SKM-1 (cell line): ENCODE measurements at regions not wholly inside any gene's neighbourhood (a gene's known extent, or its start where the extent isn't known, plus 50 kb on each side); places are given as distances from the start of the nearest gene placed in this dataset.

Experiments
- DNase-seq: peaks from one replicate; lab custom pipeline; 2025; ENCODE audit not compliant: unreplicated experiment; lab: John Stamatoyannopoulos, UW

DNA sequence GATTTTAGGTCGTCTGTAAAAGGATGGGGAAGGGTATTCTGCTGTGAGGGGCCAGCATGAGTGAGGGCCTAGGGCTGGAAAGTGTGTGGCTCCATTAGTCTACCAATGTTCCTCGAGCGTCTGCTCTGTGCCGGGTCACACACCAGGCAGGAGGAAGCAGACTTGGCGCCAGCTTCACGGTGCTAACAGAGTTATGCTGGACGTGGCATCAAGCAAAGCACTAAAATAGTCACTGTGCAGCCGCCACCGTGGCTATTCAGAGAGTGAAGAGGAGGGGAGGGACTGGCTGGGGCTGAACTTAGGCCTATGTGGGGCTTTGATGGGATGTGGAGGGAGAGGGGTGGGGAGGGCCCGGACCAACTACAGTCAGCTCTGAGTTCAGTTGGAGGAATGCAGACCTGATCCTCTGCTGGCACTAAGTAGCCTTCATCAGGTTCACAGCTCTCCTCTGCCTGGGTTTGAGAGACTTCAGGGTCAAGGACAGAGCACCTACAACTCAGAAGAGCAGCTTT is 83.9 kb upstream of the MSX1 start:
- DNase-seq, result no peak

DNA sequence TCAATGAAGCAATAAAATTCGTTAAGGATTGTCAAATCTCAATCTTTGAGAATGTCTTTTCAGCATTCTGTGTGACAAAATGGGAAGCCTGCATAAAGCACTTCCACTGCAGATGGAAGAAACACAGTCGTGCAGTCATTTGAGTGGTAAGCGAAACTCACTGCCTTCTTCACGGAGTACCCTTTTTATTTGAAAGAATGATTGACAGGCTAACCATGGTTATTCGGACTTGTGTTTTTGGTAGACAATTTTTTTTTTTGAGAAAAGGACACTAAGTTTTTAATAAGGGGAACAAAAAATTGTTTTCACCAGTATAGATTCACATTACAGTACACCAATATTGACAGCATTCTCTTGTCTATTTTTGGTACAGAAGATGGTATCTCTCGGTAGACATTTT is 86.9 kb upstream of the MSX1 start:
- DNase-seq, result no peak

DNA sequence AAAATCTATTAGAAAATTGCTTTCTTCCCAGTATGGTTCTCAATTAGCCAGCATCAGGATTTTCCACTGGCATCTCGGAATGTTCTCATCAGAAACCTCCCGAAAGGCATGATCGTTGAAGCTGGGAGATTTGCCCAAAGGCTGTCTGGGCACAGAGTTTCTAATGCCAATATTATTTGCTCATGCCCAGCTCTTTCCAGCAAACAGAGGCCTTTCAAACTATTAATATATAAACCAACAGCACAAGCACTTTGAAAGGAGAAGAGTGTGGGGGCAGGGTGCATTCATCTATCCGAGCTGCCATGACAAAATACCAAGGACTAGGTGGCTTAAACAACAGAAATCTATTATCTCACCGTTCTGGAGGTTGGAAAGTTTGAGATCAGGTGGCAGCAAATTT is 88.3 kb upstream of the MSX1 start:
- no peak for DNase-seq

DNA sequence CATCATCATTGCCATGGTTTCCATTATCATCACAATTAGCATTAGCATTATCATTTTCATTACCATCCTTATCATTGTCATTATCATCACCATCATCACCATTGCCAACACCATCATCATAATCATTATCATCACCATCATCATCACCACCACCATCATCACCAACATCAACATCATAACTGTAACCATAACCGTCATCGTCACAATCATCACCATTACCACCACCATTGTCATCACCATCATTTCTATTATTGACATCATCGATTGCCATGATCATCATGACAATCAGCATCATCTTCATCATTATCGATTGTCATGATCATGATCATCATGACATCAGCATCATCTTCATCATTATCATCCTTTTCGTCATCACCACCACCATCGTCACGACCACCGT is 88.9 kb upstream of the MSX1 start:
- no peak for DNase-seq

GRCh38 chr4:4766564-4766963 is 92.9 kb upstream of the MSX1 start:
- DNase-seq, result no peak

DNA sequence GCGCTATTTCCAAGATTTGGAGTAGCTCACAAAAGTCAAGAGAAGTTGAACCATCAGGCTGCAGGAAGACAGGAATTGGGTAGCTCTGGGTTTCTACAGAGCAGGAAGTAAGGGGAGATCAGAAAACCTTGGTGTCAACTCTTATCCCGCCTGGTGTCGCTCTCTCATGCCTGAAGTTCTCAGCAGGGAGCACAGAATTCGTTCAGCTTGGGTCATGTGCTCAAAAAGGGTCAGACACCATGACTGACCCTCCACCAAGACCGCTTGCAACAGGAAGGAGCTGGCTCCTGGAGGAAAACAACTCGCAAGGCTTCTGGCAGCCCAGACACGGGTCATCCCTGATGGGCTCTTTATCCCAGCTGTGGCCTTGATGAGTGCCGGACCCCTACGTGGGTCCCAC is 93.7 kb upstream of the MSX1 start:
- no peak for DNase-seq

DNA sequence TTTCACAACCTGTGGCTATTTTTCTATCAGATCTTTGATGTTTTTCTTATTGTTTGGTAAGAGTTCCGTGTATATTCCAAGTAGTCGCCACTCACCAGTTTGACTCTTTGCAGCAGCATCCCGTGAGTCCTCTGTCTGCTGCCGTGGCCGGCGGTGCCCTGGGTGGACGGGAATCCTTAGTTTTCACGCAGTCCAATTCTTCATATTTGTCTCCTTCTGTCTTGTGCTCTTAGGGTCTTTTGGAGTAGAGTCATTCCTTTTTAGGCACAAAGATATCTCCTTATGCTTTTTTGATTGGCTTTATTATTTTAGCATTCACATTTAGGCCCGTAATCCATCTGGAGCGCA is 94.9 kb upstream of the MSX1 start:
- no peak for DNase-seq

DNA sequence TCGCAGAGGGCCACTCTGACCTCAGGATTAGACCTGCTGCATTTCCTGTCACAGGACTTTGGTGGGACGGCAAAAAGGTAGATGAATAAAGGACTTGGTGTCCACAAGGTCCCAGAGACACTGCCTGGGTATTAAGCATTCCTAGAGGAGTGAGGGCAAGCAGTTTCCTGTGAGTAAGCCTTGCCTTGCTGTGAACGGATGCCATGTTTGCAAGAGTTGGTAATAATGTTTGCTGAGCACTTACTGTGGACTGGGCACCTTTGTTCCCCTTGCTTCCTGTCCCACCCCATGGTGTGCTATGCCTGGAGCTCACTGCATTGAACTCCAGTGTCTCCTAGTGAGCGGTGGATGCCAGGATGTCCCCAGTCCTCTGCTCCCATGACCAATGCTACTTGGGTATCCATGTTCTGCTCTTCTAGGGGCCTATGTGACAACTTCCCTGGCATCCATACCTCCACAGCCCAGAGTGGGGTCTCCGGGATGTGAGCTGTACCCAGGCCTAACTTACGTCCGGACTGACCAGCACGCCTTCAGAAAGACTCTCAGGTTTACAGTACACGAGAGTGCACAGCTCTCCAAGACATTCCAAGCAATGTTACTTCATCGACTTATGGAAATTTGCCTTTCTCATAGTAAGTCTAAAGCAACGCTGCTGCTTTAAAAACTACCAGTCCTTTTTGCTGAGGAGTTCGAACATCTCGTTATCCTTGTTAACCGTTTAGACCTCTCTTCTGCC is 95.5 kb upstream of the MSX1 start:
- DNase-seq, result no peak

- no peak for DNase-seq
These were observed 96.3 kb upstream of the MSX1 start for GRCh38 chr4:4762909-4763821.

DNA sequence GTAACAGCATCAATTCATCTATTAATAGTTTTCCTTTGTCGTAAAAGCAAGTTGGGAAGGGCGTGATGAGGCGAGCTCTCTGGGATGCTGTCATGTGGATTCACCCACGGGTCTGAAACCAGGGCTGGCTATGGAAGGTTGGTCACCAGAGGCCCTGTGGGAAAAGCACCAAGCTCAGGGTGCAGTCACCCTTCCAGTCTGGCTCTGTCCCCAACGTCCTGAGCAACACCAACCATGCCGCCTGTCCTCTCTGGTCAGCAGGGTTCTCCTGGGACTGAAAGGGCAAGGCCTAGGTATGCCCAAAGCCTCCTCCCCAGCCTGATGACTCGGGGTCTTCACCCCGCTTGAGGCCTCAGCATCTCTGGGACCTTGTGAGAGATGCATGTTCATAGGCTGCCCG is 97.2 kb upstream of the MSX1 start:
- DNase-seq, result no peak

- peak; percentile 11 for DNase-seq
These were observed 98.1 kb upstream of the MSX1 start for GRCh38 chr4:4761128-4761982.

DNA sequence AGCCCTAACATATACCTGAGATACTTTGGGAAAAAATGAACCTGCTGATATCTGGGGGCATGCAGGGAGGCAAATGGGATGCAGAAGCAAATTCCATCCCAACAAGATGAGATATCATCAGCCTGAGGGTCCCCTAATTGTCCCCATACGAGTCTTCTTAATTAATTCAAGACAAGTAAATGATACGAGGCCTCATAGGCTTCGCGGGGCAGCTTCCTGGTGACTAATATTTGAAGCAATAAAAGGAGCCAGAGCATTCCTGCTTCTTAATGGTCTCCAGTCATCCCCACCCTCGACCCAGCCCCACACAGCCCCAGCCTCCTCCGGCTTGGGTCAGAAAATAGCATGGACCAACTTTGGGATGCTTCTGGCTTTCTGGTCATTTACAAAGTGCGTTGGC is 99.6 kb upstream of the MSX1 start:
- DNase-seq, result no peak

DNA sequence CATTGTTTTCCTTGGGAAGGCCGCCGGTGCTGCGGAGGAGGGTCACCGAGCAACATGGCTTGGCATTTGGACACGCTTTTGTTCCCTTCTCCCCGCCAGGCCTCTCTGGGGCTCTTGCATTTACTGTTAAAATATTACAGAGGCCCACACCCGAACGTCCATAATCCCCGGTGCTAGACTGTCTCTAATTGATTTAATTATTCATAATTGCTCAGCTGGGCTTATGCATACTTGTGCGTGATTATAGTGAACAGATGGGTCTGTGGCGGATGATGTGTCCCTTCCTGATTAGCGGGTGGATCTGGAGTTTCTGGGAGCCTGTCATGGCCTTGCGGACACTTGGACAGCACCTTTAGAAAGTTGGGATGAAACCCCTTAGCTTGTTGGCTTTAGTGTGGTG is 100.2 kb upstream of the MSX1 start:
- DNase-seq, result no peak

DNA sequence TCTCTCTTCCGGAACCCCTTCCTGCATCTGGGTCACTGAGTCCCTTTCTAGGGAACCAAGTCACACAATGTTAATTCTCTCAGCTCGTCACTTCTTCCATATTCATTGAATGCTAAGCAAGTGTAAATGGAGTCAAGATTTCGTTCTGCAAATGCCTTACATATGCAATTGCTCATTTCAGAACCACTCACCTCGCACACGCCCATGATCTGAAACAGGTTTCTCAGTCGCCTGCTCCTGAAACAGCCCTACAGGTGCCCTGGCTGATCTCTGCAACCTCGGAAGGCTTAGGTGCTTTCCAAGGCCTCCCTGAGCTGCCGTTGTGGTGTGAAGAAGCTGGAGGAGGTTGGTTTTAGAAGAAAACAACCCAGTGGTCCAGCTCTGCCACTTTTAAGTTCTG is 100.8 kb upstream of the MSX1 start:
- DNase-seq, result no peak

- no peak for DNase-seq
These were observed 104.2 kb upstream of the MSX1 start for GRCh38 chr4:4755306-4755705.

- no peak for DNase-seq
These were observed 104.8 kb upstream of the MSX1 start for GRCh38 chr4:4754641-4755040.

GRCh38 chr4:4753643-4754042 is 105.8 kb upstream of the MSX1 start:
- no peak for DNase-seq

GRCh38 chr4:4752576-4753401 is 106.7 kb upstream of the MSX1 start:
- no peak for DNase-seq

GRCh38 chr4:4752025-4752424 is 107.4 kb upstream of the MSX1 start:
- no peak for DNase-seq

DNA sequence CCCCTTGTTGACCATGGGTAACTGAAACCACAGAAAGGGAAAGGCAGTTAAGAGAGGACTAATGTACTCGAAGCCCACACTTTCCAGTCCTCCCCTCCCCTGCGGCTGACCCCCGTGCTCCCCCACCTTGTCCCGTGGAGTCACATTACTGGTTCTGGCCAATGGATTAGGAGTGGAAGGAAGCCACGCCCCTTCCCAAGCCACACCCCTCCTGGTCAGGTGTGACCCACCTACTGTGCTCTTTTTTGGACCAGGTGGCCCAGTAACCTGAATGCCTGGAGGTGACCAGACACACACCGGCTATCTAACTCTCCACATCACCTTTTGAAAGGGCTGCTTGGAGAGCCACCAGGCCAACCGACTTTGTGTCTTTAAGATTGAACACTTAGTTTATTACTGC is 109.3 kb upstream of the MSX1 start:
- no peak for DNase-seq

GRCh38 chr4:4749137-4749536 is 110.3 kb upstream of the MSX1 start:
- no peak for DNase-seq
